OCI-LY1 (cell line): ENCODE measurements at regions not wholly inside any gene's neighbourhood (a gene's known extent, or its start where the extent isn't known, plus 50 kb on each side); places are given as distances from the start of the nearest gene placed in this dataset.

Experiments
- H2AFZ ChIP-seq: fragments of 200-600 bp; sonication (generic), shearing (Covaris generic); 2 replicates; pipeline ENCODE4 v1.6.0; 2014; ENCODE audit warnings: antibody characterized with exemption, mild to moderate bottlenecking, low read length
- H3F3A ChIP-seq: fragments of 200-600 bp; sonication (generic), shearing (Covaris generic); 2 replicates; pipeline ENCODE4 v1.6.0; 2014; ENCODE audit warnings: mild to moderate bottlenecking, antibody characterized with exemption, low read length, moderate library complexity; ENCODE audit not compliant: insufficient read depth
- H3K27ac ChIP-seq: fragments of 200-600 bp; sonication (generic); 2 replicates; pipeline ENCODE4 v1.5.1; 2014; ENCODE audit warnings: low read length, mixed run types, mild to moderate bottlenecking, low read depth; ENCODE audit not compliant: poor library complexity, severe bottlenecking
- H3K27me3 ChIP-seq: fragments of 200-600 bp; sonication (generic); 2 replicates; pipeline ENCODE4 v1.6.0; 2014; ENCODE audit warnings: antibody characterized with exemption, mild to moderate bottlenecking, low read length, moderate library complexity; ENCODE audit not compliant: insufficient read depth
- H3K36me3 ChIP-seq: fragments of 200-600 bp; sonication (generic); 2 replicates; pipeline ENCODE4 v1.6.1; 2014; ENCODE audit warnings: mild to moderate bottlenecking, antibody characterized with exemption, low read length, moderate library complexity, mixed read lengths; ENCODE audit not compliant: insufficient read depth
- H3K4me1 ChIP-seq: fragments of 200-600 bp; sonication (generic); 2 replicates; pipeline ENCODE4 v1.5.1; 2014; ENCODE audit warnings: mild to moderate bottlenecking, low read length, moderate library complexity; ENCODE audit not compliant: insufficient read depth, severe bottlenecking
- H3K4me2 ChIP-seq: fragments of 200-600 bp; sonication (generic), shearing (Covaris generic); 2 replicates; pipeline ENCODE4 v1.6.1; 2014; ENCODE audit warnings: low read length
- H3K4me3 ChIP-seq: fragments of 200-600 bp; sonication (generic); 2 replicates; pipeline ENCODE4 v1.5.1; 2014; ENCODE audit warnings: low read length, low read depth, mild to moderate bottlenecking, mixed read lengths; ENCODE audit not compliant: poor library complexity, severe bottlenecking
- H3K79me2 ChIP-seq: fragments of 200-600 bp; shearing (Covaris generic); 2 replicates; pipeline ENCODE4 v1.6.1; 2016; ENCODE audit warnings: mixed run types, low read length, mixed read lengths; ENCODE audit not compliant: insufficient read depth
- H3K9ac ChIP-seq: fragments of 200-600 bp; sonication (generic), shearing (Covaris generic); 2 replicates; pipeline ENCODE4 v1.6.1; 2014; ENCODE audit warnings: mild to moderate bottlenecking, low read length, mixed read lengths
- H3K9me2 ChIP-seq: fragments of 200-600 bp; sonication (generic), shearing (Covaris generic); 2 replicates; pipeline ENCODE4 v1.6.1; 2014; ENCODE audit warnings: low read depth, mild to moderate bottlenecking, low read length, mixed read lengths
- H3K9me3 ChIP-seq: fragments of 200-600 bp; shearing (Covaris generic); 2 replicates; pipeline ENCODE4 v1.6.1; 2014; ENCODE audit warnings: low read length, mixed read lengths
- H4K20me1 ChIP-seq: fragments of 200-600 bp; sonication (generic), shearing (Covaris generic); 2 replicates; pipeline ENCODE4 v1.6.0; 2016; ENCODE audit warnings: mild to moderate bottlenecking, low read length; ENCODE audit not compliant: insufficient read depth
- EZH2 ChIP-seq: fragments of 200-600 bp; sonication (generic), shearing (Covaris generic); IDR thresholded peaks from 2 replicates; pipeline ENCODE4 v1.8.0; 2017; ENCODE audit warnings: borderline replicate concordance, mixed run types, mild to moderate bottlenecking, antibody characterized with exemption, low read length, moderate library complexity, mixed read lengths
- TF ChIP-seq, protein P1 (sequence below): fragments of 200-600 bp; sonication (generic), shearing (Covaris generic); IDR thresholded peaks from 2 replicates; pipeline ENCODE4 v1.5.1; 2017; ENCODE audit warnings: mild to moderate bottlenecking, antibody characterized with exemption, low read length, moderate library complexity, mixed read lengths

DNA sequence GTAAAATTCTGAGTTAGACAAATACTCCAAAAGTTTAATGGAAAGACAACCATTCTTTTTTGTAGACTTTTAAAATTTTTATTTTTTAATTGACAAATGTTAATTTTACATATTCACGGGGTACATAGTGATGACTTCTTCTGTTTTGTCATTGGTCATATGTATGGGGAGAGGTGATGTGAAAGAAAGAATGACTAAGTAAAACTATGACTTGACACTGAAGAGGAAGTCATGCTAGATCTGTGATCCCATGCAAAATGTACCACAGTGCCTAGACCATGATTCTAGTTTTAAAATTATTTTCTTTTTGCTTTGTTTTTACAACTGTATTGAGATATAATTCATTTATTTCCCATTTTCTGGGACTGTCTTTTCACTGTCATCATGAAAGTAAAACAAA lies 281.6 kb downstream of the MBNL1 start:
- no peaks in the 10 kb centered on the region for H3K79me2 ChIP-seq
- no peaks in the 10 kb centered on the region for H3K27me3 ChIP-seq
- H3F3A ChIP-seq: no peaks in the 10 kb centered on the region
- no peak overlapping the region for H3K4me2 ChIP-seq
- no peaks in the 10 kb centered on the region for H3K9me3 ChIP-seq
- no peak for TF ChIP-seq EZH2
- TF ChIP-seq, protein P1, sequence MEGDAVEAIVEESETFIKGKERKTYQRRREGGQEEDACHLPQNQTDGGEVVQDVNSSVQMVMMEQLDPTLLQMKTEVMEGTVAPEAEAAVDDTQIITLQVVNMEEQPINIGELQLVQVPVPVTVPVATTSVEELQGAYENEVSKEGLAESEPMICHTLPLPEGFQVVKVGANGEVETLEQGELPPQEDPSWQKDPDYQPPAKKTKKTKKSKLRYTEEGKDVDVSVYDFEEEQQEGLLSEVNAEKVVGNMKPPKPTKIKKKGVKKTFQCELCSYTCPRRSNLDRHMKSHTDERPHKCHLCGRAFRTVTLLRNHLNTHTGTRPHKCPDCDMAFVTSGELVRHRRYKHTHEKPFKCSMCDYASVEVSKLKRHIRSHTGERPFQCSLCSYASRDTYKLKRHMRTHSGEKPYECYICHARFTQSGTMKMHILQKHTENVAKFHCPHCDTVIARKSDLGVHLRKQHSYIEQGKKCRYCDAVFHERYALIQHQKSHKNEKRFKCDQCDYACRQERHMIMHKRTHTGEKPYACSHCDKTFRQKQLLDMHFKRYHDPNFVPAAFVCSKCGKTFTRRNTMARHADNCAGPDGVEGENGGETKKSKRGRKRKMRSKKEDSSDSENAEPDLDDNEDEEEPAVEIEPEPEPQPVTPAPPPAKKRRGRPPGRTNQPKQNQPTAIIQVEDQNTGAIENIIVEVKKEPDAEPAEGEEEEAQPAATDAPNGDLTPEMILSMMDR: no peak
- no peak overlapping the region for H3K9ac ChIP-seq
- H3K4me1 ChIP-seq: no peaks in the 10 kb centered on the region
- no peak overlapping the region for H3K27ac ChIP-seq
- no peaks in the 10 kb centered on the region; the same call in 1 of the 2 replicates for H3K9me2 ChIP-seq
- H3K36me3 ChIP-seq: no peaks in the 10 kb centered on the region
- H2AFZ ChIP-seq: no peak overlapping the region
- no peak overlapping the region for H3K4me3 ChIP-seq
- H4K20me1 ChIP-seq: no peaks in the 10 kb centered on the region

DNA sequence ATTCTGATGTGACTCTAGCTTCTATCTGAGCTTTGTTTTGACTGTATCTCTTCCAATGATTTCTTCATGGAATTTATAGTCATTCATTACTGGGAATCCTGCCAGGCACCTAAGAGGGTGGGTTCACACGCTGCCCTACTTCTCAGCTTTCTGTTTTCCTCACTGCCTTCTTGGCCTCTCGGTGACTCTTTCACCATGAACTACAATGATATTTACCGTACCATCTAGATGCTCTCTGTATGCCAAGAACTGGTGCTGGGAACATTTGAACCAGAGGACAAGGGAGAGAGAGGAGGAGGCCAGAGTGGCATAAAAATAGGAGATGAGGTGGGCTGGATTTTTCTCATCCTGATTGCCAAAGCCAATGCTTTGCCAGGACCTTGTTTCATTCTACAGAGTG lies 280.0 kb upstream of the P2RY1 start:
- Histone ChIP-seq H3K4me2 (no peak overlapping the region), H3K27me3 (no peaks in the 10 kb centered on the region), H3F3A (no peaks in the 10 kb centered on the region), H3K4me1 (no peaks in the 10 kb centered on the region), H3K36me3 (no peaks in the 10 kb centered on the region), H3K9me3 (no peaks in the 10 kb centered on the region), H4K20me1 (no peaks in the 10 kb centered on the region), H3K4me3 (no peak overlapping the region), H2AFZ (no peak overlapping the region), H3K9ac (no peak overlapping the region), H3K79me2 (no peaks in the 10 kb centered on the region), H3K9me2 (no peaks in the 10 kb centered on the region), H3K27ac (no peak overlapping the region)
- TF ChIP-seq, protein P1: no peak
- TF ChIP-seq EZH2: no peak

DNA sequence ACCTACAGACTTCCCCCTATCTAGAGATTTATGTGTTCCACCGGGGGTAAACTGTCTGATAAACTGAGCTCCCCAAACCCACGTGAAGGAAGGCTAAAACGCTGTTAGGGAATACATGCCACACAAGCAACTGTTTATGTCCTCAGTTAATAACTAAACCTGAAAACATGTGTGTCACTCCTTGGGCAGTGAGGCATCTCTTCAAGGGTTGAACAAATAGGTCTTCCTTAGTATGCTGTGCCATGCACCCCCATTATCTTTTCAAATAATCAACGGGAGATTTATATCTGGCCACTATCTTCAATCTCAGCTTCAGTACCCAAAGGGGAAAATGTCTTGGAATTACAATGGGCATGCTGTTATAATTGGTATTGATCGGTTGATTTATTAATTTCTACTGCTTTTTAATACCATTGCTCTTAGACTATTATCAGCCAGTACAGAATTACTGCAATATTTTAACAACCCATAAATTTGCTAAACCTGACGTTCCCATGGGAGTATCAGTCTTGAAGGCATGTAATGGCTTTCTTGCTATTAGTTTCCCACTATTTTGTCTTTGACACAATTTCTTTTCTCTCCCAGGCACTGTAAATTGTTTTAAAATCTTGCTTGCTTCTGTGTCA lies 279.2 kb upstream of the P2RY1 start:
- Histone ChIP-seq H3K4me2 (no peak overlapping the region), H3K4me1 (no peaks in the 10 kb centered on the region), H3K9me2 (no peaks in the 10 kb centered on the region), H4K20me1 (no peaks in the 10 kb centered on the region), H3K9ac (no peak overlapping the region), H3K4me3 (no peak overlapping the region), H3K9me3 (no peaks in the 10 kb centered on the region), H3F3A (no peaks in the 10 kb centered on the region), H3K79me2 (no peaks in the 10 kb centered on the region), H3K36me3 (no peaks in the 10 kb centered on the region), H3K27me3 (no peaks in the 10 kb centered on the region), H2AFZ (no peak overlapping the region), H3K27ac (no peak overlapping the region)
- TF ChIP-seq, protein P1: no peak
- TF ChIP-seq EZH2: no peak
